IMR-90 (cell line): ENCODE measurements at regions not wholly inside any gene's neighbourhood (a gene's known extent, or its start where the extent isn't known, plus 50 kb on each side); places are given as distances from the start of the nearest gene placed in this dataset.

ENCODE experiments used
- ATAC-seq: fragments of 200-7000 bp; cut with Tn5 transposase; 2 replicates; pipeline ENCODE4 v1.9.1; 2020; ENCODE audit warnings: low read depth, mild to moderate bottlenecking, moderate library complexity
- BruUV-seq: library from RNA; stranded (reverse); fragments of 400-500 nt; replicated peaks from 2 replicates; lab custom pipeline; 2021; lab: Mats Ljungman, UMichigan
- CTCF ChIA-PET: fragments of 300-600 bp; formaldehyde crosslinking; extraction: SDS; loops from one replicate; lab custom pipeline; 2021; ENCODE audit warnings: antibody characterized with exemption; lab: Yijun Ruan, JAX
- POLR2A ChIA-PET: fragments of 300-600 bp; sonication (Branson Sonifier 250); formaldehyde crosslinking; loops from one replicate; lab custom pipeline; 2022; ENCODE audit warnings: antibody characterized with exemption; ENCODE audit not compliant: unreplicated experiment; lab: Charles Lee
- DNase-seq: peaks from one replicate; pipeline ENCODE4 v3.0.0; 2013
- H2AFZ ChIP-seq: replicated peaks from 2 replicates; pipeline ENCODE3; 2013; ENCODE audit warnings: low read length, mild to moderate bottlenecking; ENCODE audit not compliant: poor library complexity
- H2AK5ac ChIP-seq: 2 replicates; pipeline ENCODE4 v1.6.1; 2013; ENCODE audit warnings: low read depth, low read length, inconsistent platforms
- H2AK9ac ChIP-seq: replicated peaks from 2 replicates; pipeline ENCODE3; 2013; ENCODE audit warnings: mild to moderate bottlenecking, low read depth, low read length, moderate library complexity; ENCODE audit not compliant: poor library complexity
- H2BK120ac ChIP-seq: 2 replicates; pipeline ENCODE4 v1.6.1; 2013; ENCODE audit warnings: low read depth, low read length, inconsistent platforms
- H2BK15ac ChIP-seq: 3 replicates; pipeline ENCODE4 v1.6.1; 2013; ENCODE audit warnings: low read depth, low read length, inconsistent platforms
- H2BK20ac ChIP-seq: 2 replicates; pipeline ENCODE4 v1.6.1; 2013; ENCODE audit warnings: low read depth, mild to moderate bottlenecking, inconsistent platforms, low read length, moderate library complexity
- H2BK5ac ChIP-seq: 2 replicates; pipeline ENCODE4 v1.6.1; 2013; ENCODE audit warnings: mild to moderate bottlenecking, low read depth, low read length, inconsistent platforms; ENCODE audit not compliant: poor library complexity, severe bottlenecking
- H3K14ac ChIP-seq: replicated peaks from 2 replicates; pipeline ENCODE4 v1.6.1; 2013; ENCODE audit warnings: low read depth, low read length, inconsistent platforms
- H3K18ac ChIP-seq: 2 replicates; pipeline ENCODE4 v1.6.1; 2013; ENCODE audit warnings: low read depth, low read length, control low read depth
- H3K23ac ChIP-seq: 2 replicates; pipeline ENCODE4 v1.6.1; 2013; ENCODE audit warnings: low read depth, low read length, inconsistent platforms
- H3K27ac ChIP-seq: 2 replicates; pipeline ENCODE4 v1.5.1; 2013; ENCODE audit warnings: mild to moderate bottlenecking, control low read depth, low read length; ENCODE audit not compliant: insufficient read depth
- H3K27me3 ChIP-seq: 2 replicates; pipeline ENCODE4 v1.6.1; 2013; ENCODE audit warnings: low read length; ENCODE audit not compliant: control insufficient read depth, insufficient read depth
- H3K36me3 ChIP-seq: 2 replicates; pipeline ENCODE4 v1.6.1; 2013; ENCODE audit warnings: low read length, mixed read lengths; ENCODE audit not compliant: control insufficient read depth, insufficient read depth
- H3K4ac ChIP-seq: 2 replicates; pipeline ENCODE4 v1.6.1; 2013; ENCODE audit warnings: low read depth, low read length, inconsistent platforms
- H3K4me1 ChIP-seq: 2 replicates; pipeline ENCODE4 v1.6.1; 2013; ENCODE audit warnings: low read length, mixed read lengths; ENCODE audit not compliant: control insufficient read depth, insufficient read depth
- H3K4me2 ChIP-seq: 2 replicates; pipeline ENCODE4 v1.6.1; 2013; ENCODE audit warnings: low read depth, mild to moderate bottlenecking, control low read depth, low read length, moderate library complexity
- H3K4me3 ChIP-seq: 2 replicates; pipeline ENCODE4 v1.5.1; 2013; ENCODE audit warnings: low read depth, mild to moderate bottlenecking, control low read depth, low read length, moderate library complexity; ENCODE audit not compliant: insufficient read depth
- H3K56ac ChIP-seq: 2 replicates; pipeline ENCODE4 v1.6.1; 2013; ENCODE audit warnings: low read length, inconsistent platforms; ENCODE audit not compliant: insufficient read depth; ENCODE audit errors: extremely low read depth
- H3K79me1 ChIP-seq, 2 experiments: 2 replicates each; pipeline ENCODE4 v1.6.1; 2013; ENCODE audit warnings: low read length in 2 of 2, inconsistent platforms in 1 of 2, low read depth in 1 of 2
- H3K9ac ChIP-seq: 2 replicates; pipeline ENCODE4 v1.6.1; 2013; ENCODE audit warnings: low read depth, low read length, control low read depth
- H3K9me1 ChIP-seq: 2 replicates; pipeline ENCODE4 v1.6.1; 2013; ENCODE audit warnings: low read length, inconsistent platforms; ENCODE audit not compliant: insufficient read depth
- H3K9me3 ChIP-seq: 2 replicates; pipeline ENCODE4 v1.6.1; 2013; ENCODE audit warnings: low read length; ENCODE audit not compliant: control insufficient read depth, insufficient read depth
- H4K20me1 ChIP-seq: 2 replicates; pipeline ENCODE4 v1.6.1; 2013; ENCODE audit warnings: low read length, inconsistent platforms; ENCODE audit not compliant: insufficient read depth
- H4K5ac ChIP-seq: 2 replicates; pipeline ENCODE4 v1.6.1; 2013; ENCODE audit warnings: mild to moderate bottlenecking, low read depth, low read length, control low read depth
- H4K8ac ChIP-seq, 2 experiments: 2 replicates each; pipeline ENCODE4 v1.6.1; 2013; ENCODE audit warnings: low read depth in 2 of 2, low read length in 2 of 2, control low read depth in 1 of 2, inconsistent platforms in 1 of 2
- H4K91ac ChIP-seq: 2 replicates; pipeline ENCODE4 v1.6.1; 2013; ENCODE audit warnings: low read depth, low read length, inconsistent platforms; ENCODE audit not compliant: insufficient read depth
- BHLHE40 ChIP-seq: fragments of 150-350 bp; IDR thresholded peaks from 2 replicates; pipeline ENCODE4 v1.6.1; 2016; ENCODE audit warnings: mild to moderate bottlenecking, low read depth, low read length
- CHD1 ChIP-seq: IDR thresholded peaks from 2 replicates; pipeline ENCODE4 v1.6.1; 2012; ENCODE audit warnings: low read depth, low read length, improper control_type of control experiment
- FOS ChIP-seq: fragments of 150-350 bp; IDR thresholded peaks from 2 replicates; pipeline ENCODE4 v1.6.1; 2016; ENCODE audit warnings: low read depth, low read length
- MAZ ChIP-seq: IDR thresholded peaks from 2 replicates; pipeline ENCODE4 v1.6.1; 2012; ENCODE audit warnings: low read depth, mild to moderate bottlenecking, low read length, improper control_type of control experiment, moderate library complexity, borderline replicate concordance
- MXI1 ChIP-seq: IDR thresholded peaks from 2 replicates; pipeline ENCODE4 v1.6.1; 2012; ENCODE audit warnings: low read depth, mild to moderate bottlenecking, low read length, moderate library complexity, borderline replicate concordance
- NFE2L2 ChIP-seq: fragments of 150-350 bp; IDR thresholded peaks from 2 replicates; pipeline ENCODE4 v1.6.1; 2016; ENCODE audit warnings: low read depth, mild to moderate bottlenecking, low read length
- POLR2A ChIP-seq: IDR thresholded peaks from 2 replicates; pipeline ENCODE4 v1.6.1; 2012; ENCODE audit warnings: mild to moderate bottlenecking, low read depth, low read length
- RCOR1 ChIP-seq: IDR thresholded peaks from 2 replicates; pipeline ENCODE4 v1.6.1; 2012; ENCODE audit warnings: mild to moderate bottlenecking, low read length, improper control_type of control experiment; ENCODE audit not compliant: insufficient replicate concordance
- RFX5 ChIP-seq: IDR thresholded peaks from 2 replicates; pipeline ENCODE4 v1.8.0; 2012; ENCODE audit warnings: low read depth, mild to moderate bottlenecking, low read length, moderate library complexity
- SMC3 ChIP-seq: fragments of 150-350 bp; IDR thresholded peaks from 2 replicates; pipeline ENCODE4 v1.6.1; 2016; ENCODE audit warnings: low read depth, mild to moderate bottlenecking, antibody characterized with exemption, low read length, moderate library complexity
- WGBS, 2 experiments: methylation state at CpG; one replicate each; pipeline versions ENCODE4 v1.1.5 to v1.1.7; 2013; ENCODE audit warnings: missing lambda C conversion rate in 2 of 2; ENCODE audit not compliant: insufficient read length in 1 of 2; ENCODE audit errors: extremely low coverage in 2 of 2; 5-methylcytosine and 5-hydroxymethylcytosine counted together
- dilution Hi-C: fragments of 300-500 bp; cut with HindIII; formaldehyde crosslinking; loops from one replicate; pipeline ENCODE4 v1.14.3; 2018; ENCODE audit warnings: low sequenced_read_pairs; ENCODE audit not compliant: unreplicated experiment
- in situ Hi-C: fragments of 300-500 bp; cut with MboI; formaldehyde crosslinking; loops from 3 replicates; pipeline ENCODE4 v1.14.3; 2019; ENCODE audit warnings: low sequenced_read_pairs, inconsistent platforms, mixed read lengths
- intact Hi-C: fragments of 100-400 bp; cut with micrococcal nuclease; formaldehyde crosslinking; loops from 2 replicates; pipeline ENCODE4 v1.10.0; 2022
- TF ChIP-seq, protein P1 (sequence below): fragments of 150-350 bp; IDR thresholded peaks from 2 replicates; pipeline ENCODE4 v1.6.1; 2017; ENCODE audit warnings: mild to moderate bottlenecking, antibody characterized with exemption, low read length, low read depth
- TF ChIP-seq, protein P2 (sequence below): conservative IDR thresholded peaks from 2 replicates; pipeline ENCODE4 v1.5.1; 2012; ENCODE audit warnings: mild to moderate bottlenecking, low read depth, low read length, improper control_type of control experiment

DNA sequence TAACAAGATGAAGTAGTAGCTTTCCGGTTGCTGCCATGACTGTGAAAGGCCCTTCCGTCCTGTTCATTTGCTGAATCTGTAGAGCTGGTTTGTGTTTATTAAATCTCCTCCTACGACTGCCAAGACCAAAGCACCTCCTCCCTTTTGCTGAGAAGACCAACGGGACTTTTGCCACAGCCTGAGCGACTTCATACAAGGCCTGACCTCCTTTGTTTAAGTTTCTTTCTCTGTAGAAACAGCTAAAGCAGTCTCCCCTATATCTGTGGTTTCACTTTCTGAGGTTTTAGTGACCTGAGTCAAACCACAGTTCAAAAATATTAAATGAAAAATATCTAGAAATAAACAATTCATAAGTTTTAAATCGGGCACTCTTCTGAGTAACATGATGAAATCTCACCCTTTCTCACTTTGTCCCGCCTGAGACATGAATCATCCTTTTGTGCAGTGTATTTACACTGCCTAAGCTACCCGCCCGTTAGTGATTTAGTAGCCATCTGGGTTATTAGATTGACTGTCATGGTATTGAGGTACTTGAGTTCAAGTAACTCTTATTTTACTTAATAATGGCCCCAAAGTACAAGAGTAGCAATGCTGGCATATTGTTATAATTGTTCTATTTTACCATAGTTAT, 119.1 kb upstream of the LRRC4C start:
- Histone ChIP-seq H4K8ac (no peak overlapping the region), H3K9me3 (peaks cover 5% of the 10 kb centered on the region), H2AK9ac (no peak overlapping the region), H3K9me1 (no peaks in the 10 kb centered on the region), H3K27me3 (no peaks in the 10 kb centered on the region), H2BK15ac (no peak overlapping the region), H3K56ac (no peak overlapping the region), H3K36me3 (no peaks in the 10 kb centered on the region), H3K18ac (no peak overlapping the region), H4K91ac (no peak overlapping the region), H3K27ac (no peak overlapping the region), H3K9ac (no peak overlapping the region), H4K20me1 (no peaks in the 10 kb centered on the region), H2BK20ac (no peak overlapping the region), H2AK5ac (no peak overlapping the region), H2BK5ac (no peak overlapping the region), H2BK120ac (no peak overlapping the region), H3K4me3 (no peak overlapping the region), H3K4ac (no peak overlapping the region), H2AFZ (no peak overlapping the region), H3K14ac (no peak overlapping the region), H4K5ac (no peak overlapping the region), H3K23ac (no peak overlapping the region), H3K4me1 (no peaks in the 10 kb centered on the region), H3K79me1 (no peaks in the 10 kb centered on the region), H3K4me2 (no peak overlapping the region)
- ChIA-PET CTCF (no interaction called here), POLR2A (no interaction called here)
- no CpG with 5 or more reads among the region's 9 CpGs for WGBS, 2 experiments
- DNase-seq = no peak
- in situ Hi-C loops (no loop called here), intact Hi-C loops (no loop called here), dilution Hi-C loops (no loop called here)
- no TSS peak for BruUV-seq
- ATAC-seq = no peak
- TF ChIP-seq BHLHE40 = no peak
- no peak for TF ChIP-seq POLR2A
- no peak for TF ChIP-seq RCOR1
- TF ChIP-seq NFE2L2 = no peak
- TF ChIP-seq MXI1 = no peak
- TF ChIP-seq MAZ = no peak
- no peak for TF ChIP-seq CHD1
- no peak for TF ChIP-seq RFX5
- no peak for TF ChIP-seq FOS
- TF ChIP-seq, protein P1, sequence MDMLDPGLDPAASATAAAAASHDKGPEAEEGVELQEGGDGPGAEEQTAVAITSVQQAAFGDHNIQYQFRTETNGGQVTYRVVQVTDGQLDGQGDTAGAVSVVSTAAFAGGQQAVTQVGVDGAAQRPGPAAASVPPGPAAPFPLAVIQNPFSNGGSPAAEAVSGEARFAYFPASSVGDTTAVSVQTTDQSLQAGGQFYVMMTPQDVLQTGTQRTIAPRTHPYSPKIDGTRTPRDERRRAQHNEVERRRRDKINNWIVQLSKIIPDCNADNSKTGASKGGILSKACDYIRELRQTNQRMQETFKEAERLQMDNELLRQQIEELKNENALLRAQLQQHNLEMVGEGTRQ = no peak
- TF ChIP-seq, protein P2, sequence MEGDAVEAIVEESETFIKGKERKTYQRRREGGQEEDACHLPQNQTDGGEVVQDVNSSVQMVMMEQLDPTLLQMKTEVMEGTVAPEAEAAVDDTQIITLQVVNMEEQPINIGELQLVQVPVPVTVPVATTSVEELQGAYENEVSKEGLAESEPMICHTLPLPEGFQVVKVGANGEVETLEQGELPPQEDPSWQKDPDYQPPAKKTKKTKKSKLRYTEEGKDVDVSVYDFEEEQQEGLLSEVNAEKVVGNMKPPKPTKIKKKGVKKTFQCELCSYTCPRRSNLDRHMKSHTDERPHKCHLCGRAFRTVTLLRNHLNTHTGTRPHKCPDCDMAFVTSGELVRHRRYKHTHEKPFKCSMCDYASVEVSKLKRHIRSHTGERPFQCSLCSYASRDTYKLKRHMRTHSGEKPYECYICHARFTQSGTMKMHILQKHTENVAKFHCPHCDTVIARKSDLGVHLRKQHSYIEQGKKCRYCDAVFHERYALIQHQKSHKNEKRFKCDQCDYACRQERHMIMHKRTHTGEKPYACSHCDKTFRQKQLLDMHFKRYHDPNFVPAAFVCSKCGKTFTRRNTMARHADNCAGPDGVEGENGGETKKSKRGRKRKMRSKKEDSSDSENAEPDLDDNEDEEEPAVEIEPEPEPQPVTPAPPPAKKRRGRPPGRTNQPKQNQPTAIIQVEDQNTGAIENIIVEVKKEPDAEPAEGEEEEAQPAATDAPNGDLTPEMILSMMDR = no peak
- TF ChIP-seq SMC3 = no peak
